WERI-Rb-1 (cell line): ENCODE measurements at regions not wholly inside any gene's neighbourhood (a gene's known extent, or its start where the extent isn't known, plus 50 kb on each side); places are given as distances from the start of the nearest gene placed in this dataset.

Experiments
- DNase-seq: peaks from one replicate; pipeline ENCODE4 v3.0.0-alpha.2; 2020
- H3K27ac ChIP-seq: fragments of 250-450 bp; sonication (Bioruptor Pico); 2 replicates; pipeline ENCODE4 v1.5.1; 2020; ENCODE audit warnings: mild to moderate bottlenecking, moderate library complexity
- H3K27me3 ChIP-seq: fragments of 250-450 bp; sonication (Bioruptor Pico); 2 replicates; pipeline ENCODE4 v1.5.1; 2021; ENCODE audit warnings: mild to moderate bottlenecking, low read depth, moderate library complexity; ENCODE audit not compliant: insufficient read depth, severe bottlenecking
- H3K36me3 ChIP-seq: fragments of 250-450 bp; sonication (Bioruptor Pico); 2 replicates; pipeline ENCODE4 v1.5.1; 2020; ENCODE audit warnings: mild to moderate bottlenecking, moderate library complexity
- H3K4me3 ChIP-seq: 2 replicates; pipeline ENCODE4 v1.5.1; 2011; ENCODE audit warnings: low read depth, mild to moderate bottlenecking, control low read depth, low read length
- H3K9me3 ChIP-seq: fragments of 250-450 bp; sonication (Bioruptor Pico); 2 replicates; pipeline ENCODE4 v1.5.1; 2021; ENCODE audit warnings: mild to moderate bottlenecking, moderate library complexity; ENCODE audit not compliant: severe bottlenecking
- TF ChIP-seq, protein P1 (sequence below): IDR thresholded peaks from 2 replicates; pipeline ENCODE4 v1.5.1; 2011; ENCODE audit warnings: low read depth, mild to moderate bottlenecking, control low read depth, inconsistent platforms, low read length

DNA sequence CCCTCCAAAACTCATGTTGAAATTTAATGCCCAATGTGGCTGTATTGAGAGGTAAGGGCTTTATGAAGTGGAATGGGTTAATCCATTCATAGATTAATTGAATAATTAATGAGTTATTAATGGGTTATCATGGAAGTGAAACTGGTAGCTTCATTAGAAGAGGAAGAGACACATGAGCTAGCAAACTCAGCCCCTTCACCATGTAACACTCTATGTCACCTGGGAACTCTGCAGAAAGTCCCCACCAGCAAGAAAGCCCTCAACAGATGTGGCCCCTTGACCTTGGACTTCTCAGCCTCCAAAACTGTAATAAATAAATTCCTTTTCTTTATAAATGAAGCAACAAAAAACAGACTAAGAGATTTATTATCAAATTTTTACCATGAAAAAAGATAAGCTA lies 223.5 kb downstream of the KLF12 start:
- TF ChIP-seq, protein P1, sequence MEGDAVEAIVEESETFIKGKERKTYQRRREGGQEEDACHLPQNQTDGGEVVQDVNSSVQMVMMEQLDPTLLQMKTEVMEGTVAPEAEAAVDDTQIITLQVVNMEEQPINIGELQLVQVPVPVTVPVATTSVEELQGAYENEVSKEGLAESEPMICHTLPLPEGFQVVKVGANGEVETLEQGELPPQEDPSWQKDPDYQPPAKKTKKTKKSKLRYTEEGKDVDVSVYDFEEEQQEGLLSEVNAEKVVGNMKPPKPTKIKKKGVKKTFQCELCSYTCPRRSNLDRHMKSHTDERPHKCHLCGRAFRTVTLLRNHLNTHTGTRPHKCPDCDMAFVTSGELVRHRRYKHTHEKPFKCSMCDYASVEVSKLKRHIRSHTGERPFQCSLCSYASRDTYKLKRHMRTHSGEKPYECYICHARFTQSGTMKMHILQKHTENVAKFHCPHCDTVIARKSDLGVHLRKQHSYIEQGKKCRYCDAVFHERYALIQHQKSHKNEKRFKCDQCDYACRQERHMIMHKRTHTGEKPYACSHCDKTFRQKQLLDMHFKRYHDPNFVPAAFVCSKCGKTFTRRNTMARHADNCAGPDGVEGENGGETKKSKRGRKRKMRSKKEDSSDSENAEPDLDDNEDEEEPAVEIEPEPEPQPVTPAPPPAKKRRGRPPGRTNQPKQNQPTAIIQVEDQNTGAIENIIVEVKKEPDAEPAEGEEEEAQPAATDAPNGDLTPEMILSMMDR = no peak
- Histone ChIP-seq H3K4me3 (no peak overlapping the region), H3K27me3 (no peaks in the 10 kb centered on the region), H3K36me3 (no peaks in the 10 kb centered on the region), H3K9me3 (no peaks in the 10 kb centered on the region), H3K27ac (no peak overlapping the region)
- no peak for DNase-seq

DNA sequence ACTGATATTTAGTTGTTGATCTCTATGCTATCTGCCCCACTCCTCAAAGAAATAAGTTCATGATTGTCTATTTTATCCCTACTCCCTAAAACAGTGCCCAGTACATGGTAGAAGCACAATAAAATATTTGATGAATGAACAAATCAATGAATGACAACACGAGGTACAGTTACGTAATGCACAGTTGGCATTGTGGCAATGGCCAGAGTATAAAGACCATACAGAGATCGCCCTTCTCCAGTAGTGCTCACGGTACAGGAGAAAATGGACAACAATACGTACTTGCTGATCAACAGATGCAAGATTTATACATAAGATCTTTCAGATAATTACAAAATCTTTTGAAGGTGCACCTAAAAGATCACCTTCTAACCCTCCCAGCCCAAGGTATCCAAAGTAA lies 225.4 kb downstream of the KLF12 start:
- TF ChIP-seq, protein P1 = no peak
- Histone ChIP-seq H3K9me3 (no peaks in the 10 kb centered on the region), H3K36me3 (no peaks in the 10 kb centered on the region), H3K27ac (no peak overlapping the region), H3K4me3 (no peak overlapping the region), H3K27me3 (no peaks in the 10 kb centered on the region)
- no peak for DNase-seq

DNA sequence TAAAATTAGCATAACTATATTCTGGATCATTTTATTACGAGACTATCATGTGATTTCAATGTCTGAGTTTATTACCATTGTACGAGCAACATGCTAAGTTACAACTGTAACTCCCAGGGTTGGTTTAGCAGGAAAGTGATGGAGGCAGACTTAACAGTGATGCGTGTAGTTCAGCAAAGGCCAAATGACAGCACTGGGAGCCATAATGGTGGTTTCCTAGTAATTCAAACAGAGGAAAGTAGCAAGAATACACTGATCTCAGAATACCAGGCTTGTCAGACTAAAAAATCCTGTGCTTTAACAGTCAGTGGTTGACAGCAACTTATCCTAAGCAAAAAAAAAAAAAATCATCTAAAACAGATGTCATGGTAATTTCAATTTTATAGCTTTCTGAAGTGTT lies 229.6 kb downstream of the KLF12 start:
- TF ChIP-seq, protein P1 = no peak
- Histone ChIP-seq H3K27ac (no peak overlapping the region), H3K27me3 (no peaks in the 10 kb centered on the region), H3K4me3 (no peak overlapping the region), H3K9me3 (no peaks in the 10 kb centered on the region), H3K36me3 (no peaks in the 10 kb centered on the region)
- no peak for DNase-seq

DNA sequence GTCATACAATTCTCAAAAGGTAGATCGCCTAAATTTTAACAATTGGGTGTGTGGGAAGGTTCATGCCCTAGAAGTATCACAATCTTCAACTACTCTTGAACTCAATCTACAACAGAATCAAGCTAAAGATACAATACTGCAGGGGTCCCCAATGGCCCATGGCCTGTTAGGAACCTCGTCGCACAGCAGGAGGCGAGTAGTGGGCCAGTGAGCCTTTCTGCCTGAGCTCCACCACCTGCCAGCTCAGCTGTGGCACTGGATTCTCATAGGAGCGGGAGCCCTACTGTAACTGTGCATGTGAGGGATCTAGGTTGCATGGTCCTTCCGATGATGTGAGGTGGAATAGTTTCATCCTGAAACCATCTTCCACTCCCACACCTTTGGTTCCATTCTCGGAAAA lies 230.6 kb downstream of the KLF12 start:
- no peaks in the 10 kb centered on the region for H3K9me3 ChIP-seq
- H3K27me3 ChIP-seq = no peaks in the 10 kb centered on the region
- no peaks in the 10 kb centered on the region for H3K36me3 ChIP-seq
- no peak overlapping the region for H3K4me3 ChIP-seq
- TF ChIP-seq, protein P1 = no peak
- no peak for DNase-seq
- H3K27ac ChIP-seq = no peak overlapping the region

DNA sequence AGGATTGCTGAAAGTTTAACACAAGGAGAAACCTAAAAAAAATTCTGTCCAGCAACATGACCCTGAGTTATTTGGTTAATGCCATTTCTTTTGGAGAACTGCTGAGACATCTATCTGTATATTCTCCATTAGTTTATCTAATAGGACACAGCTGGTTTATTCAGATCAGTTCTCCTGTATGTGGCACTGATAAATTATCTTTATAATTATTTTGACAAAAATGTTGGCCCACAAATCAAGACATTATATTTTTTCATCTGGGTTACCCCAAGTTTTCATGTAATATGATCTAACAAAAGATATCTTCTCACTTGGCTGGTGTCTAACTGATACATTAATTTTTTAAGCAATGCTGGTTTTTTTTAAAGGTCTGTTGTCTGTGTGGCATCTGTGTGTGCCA lies 231.4 kb downstream of the KLF12 start:
- Histone ChIP-seq H3K4me3 (no peak overlapping the region), H3K36me3 (no peaks in the 10 kb centered on the region), H3K9me3 (no peaks in the 10 kb centered on the region), H3K27ac (no peak overlapping the region), H3K27me3 (no peaks in the 10 kb centered on the region)
- no peak for DNase-seq
- TF ChIP-seq, protein P1 = no peak

DNA sequence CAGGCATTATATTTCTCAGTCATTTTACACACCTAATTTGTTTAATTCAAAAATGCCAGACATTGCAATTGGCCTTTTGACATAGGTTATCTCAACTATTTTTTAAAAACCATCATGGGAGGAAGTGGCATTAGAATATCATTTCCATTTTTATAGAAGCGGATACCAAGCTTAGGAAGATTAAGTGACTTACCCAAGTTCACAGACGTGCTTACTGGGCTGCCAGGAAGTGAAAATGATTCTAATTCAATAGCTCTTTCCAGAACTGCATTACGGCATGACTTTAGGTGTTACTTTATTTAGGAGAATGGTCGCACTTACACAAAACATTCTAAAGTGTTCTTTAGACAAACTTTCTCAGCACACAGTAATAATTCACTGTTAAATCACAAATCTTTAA lies 231.9 kb downstream of the KLF12 start:
- H3K36me3 ChIP-seq = no peaks in the 10 kb centered on the region
- TF ChIP-seq, protein P1 = no peak
- H3K4me3 ChIP-seq = no peak overlapping the region
- DNase-seq = no peak
- no peak overlapping the region for H3K27ac ChIP-seq
- H3K9me3 ChIP-seq = no peaks in the 10 kb centered on the region
- no peaks in the 10 kb centered on the region for H3K27me3 ChIP-seq
